Left lobe of liver (tissue), 2 donors: ENCODE measurements at regions not wholly inside any gene's neighbourhood (a gene's known extent, or its start where the extent isn't known, plus 50 kb on each side); places are given as distances from the start of the nearest gene placed in this dataset.

Experiments used
- ATAC-seq: fragments of 200-7000 bp; cut with Tn5 transposase; one replicate; pipeline ENCODE4 v1.9.1; 2020; ENCODE audit warnings: mild to moderate bottlenecking, moderate library complexity
- DNase-seq: peaks from one replicate; pipeline ENCODE4 v3.0.0-alpha.2; 2020; ENCODE audit warnings: low spot score
- donor health status: DM: no; HTN: no; CAD: no; lungs with moderate emphysema.
- donor health status: DM: no; HTN: yes; CAD: no.

DNA sequence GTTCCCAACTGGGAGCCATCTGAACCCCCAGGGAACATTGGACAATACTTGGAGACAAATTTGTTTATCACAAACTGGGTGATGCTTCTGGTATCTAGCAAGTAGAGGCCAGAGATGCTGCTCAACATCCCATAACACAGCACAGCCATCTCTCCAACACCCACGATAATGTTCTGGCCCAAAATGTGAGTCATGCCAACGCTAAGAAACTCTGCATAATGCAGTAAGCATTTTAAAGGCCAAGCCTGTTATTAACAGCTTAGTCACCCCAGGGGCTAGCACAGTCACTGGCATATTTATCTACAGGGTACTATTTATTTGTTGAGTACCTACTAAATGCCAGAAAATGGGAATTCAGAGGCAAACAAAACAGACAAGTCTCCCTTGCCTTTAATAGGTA is 873.1 kb upstream of the TMEM132C start:
- no peak for DNase-seq

DNA sequence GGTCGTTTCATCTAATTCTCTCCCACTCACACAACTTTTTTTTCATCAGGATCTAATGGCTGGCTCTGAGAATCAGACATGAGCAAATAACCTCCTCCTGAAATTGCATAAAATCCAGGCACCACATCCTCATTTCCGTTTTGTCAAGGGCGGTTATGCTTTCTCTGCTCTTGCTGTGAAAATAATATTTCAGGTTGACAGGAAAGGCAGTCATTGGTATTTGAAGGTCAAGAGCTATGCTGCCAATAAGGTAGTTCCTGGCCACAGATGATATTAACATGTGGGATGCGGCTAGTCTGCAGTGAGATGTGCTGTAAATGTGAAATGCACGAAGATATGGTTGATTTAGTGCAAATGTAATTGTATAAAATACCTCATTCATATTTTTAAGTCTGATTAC is 870.2 kb upstream of the TMEM132C start:
- no peak for DNase-seq

More for the DNA sequence above, 873.1 kb upstream of the TMEM132C start:
- ATAC-seq = no peak

DNA sequence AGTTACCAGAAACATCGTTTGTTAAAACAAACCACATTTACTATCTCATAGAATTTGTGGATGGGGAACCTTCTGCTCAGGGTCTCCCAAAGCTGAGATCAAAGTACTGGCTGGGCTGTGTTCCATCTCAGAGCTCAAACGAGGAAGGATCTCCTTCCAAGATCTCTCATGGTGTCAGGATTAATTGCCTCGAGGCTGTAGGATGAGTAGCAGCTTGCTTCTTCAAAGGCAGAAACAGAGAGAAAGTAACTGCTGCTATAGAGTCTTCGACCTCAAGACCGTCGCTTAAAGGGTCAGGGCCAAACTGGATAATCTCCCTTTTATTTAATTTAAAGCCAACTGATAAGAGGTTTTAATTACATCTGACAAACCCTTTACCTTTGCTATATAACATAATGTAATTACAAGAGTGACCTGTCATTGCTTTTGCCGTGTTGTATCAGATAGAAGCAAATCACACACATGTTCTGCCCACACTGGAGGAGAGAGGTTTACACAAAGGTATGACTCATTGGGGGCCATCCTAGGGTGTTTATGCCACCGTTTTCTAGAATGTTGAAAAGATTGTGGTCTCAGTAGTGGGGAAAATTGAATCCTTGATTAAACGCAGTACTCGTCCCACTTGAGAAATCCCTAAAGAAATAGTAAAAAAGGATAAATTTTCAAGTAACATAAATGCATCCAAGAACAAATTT is 868.8 kb upstream of the TMEM132C start:
- ATAC-seq = no peak
- DNase-seq = no peak

More for the DNA sequence above, 870.2 kb upstream of the TMEM132C start:
- ATAC-seq = no peak

DNA sequence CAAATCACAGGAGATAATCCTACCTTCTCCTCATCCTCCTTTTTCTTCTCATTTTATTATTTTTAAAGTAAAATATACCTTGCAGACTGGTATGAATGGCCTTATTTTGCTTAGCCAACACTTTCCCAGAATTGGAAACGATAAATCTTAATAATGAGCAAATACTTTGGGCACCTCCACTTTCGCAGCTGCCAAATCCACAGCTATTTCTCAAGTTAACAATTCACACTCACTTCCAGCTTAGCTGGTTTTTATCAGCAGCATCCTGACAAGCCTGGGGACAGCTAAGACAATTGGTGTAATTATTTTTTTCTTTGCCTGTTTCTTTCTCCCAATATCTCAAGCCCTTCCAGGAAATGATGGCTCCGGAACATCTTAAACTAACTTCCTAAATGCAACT is 867.5 kb upstream of the TMEM132C start:
- ATAC-seq = no peak
- no peak for DNase-seq

DNA sequence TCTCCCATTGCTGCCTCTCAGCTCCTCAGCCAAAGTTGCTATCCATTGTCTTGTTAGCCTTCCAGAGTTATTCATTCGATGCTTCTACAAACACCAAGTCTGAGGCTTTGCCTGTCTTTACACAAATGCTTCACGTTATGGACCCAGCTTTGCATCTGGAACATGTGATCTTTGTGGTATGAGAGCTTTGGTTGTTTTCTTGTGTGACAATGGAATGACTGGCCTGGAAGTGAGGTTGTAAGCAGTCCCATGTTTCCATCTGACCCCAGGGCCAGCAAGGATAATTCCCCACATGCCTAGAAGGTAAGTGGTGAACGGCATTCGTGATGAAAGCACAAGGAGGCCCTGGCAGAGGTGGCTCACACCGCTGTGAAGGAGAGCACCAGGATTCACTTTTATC is 866.7 kb upstream of the TMEM132C start:
- ATAC-seq (no peak), DNase-seq (no peak)

DNA sequence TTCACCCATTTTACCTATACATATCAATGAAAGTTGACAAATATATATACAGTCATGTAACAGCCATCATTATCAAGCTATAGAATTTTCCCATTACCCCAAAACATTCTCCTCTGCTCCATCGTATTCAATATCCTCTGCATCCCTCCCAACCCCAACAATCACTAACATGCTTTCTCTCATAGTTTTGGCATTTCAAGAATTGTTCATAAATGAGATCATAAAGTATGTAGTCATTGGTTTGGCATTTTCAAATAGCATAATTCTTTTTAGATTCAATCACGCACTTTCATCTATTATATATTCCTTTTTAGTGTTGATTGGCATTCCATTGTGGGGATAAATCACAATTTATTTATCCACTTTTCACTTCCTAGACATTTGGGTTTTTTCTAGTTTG is 866.0 kb upstream of the TMEM132C start:
- DNase-seq (no peak), ATAC-seq (no peak)

DNA sequence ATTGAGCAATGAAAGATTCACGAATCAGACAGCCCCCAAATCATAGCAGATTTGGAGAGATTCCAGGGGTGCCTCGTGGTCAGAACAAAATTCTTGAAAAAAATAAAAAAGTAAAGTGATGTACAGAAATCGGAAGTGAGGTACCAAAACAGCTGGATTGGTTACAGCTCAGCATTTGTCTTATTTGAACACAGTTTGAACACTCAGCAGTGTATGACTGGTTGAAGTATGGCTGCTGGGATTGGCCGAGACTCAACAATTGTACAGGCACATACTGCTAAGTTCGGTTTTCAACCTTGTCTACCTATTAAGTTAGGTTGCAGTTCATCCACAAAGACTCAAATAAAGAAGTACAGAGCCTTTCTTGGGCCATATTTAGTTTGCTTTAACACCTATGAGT is 865.4 kb upstream of the TMEM132C start:
- DNase-seq (no peak), ATAC-seq (no peak)

DNA sequence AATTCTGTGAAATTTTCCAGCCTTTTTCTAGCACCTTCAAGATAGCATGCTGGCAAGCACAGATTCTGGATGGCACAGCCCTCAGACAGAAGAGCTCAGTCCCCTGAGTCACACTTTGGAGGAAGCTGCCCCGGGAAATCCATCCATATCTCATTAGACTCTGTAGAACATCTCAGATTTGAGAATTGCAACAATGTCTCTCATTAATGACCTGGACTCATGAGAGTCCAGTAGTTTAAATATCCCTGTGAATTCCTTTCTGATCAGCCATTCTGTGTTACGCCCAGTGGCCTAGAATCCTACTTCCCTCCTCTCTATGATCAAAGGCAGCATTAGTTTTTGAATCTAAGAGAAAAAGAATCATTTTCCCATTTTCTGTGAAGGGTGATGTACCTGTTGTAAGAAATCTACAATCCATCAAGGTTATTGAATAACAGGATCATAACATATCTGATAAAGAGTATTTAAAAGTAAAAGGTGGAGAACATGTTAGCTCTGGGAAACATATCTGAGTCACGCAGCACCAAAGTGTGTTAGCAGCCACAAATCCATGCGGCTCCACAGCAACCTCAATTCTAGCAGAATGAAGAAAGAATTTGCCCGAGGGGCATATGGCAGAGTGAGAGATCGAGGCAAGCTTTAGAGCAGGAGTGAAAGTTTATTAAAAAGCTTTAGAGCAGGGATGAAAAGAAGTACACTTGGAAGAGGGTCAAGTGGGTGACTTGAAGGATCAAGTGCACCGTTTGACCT is 855.6 kb upstream of the TMEM132C start:
- no peak for ATAC-seq

DNA sequence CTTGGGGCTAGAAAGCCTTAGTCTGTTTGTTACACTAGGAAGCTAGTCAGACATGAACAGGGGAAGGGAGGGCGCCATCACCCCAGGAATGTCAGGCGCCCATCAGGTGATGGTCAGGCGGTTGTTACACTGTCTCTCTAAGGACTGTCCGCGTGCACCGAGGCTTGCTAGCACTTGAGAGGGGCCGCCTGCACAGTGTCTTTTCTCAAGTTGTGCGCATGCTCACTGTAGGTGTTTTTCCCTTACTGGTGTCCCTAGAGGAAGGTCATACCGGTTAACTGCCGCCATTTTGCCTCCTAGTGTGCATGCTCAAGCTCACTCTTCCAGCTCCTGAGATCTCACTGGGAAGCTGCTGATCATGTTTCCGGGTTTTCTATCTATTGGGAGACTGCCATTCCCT is 855.0 kb upstream of the TMEM132C start:
- ATAC-seq = no peak
- DNase-seq = no peak

More for the DNA sequence above, 855.6 kb upstream of the TMEM132C start:
- DNase-seq = no peak

DNA sequence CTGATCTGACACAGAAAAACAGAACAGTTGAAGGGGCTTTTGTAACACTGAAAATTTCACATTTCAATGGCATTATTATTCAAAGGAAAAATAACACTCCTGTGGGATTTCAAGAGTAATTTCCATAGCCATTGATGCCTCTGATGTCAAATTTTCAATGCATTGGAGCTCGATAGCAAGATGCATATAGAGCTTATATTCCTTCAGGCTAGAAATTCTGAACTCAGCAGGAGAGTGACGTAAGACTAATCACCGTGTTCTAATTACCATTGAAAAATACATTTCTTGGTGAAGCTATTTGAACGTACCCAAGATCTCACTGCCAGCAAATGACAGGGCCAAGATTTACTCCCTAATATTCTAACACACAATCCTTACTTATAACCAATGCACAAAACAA is 854.1 kb upstream of the TMEM132C start:
- no peak for ATAC-seq
- DNase-seq = no peak

DNA sequence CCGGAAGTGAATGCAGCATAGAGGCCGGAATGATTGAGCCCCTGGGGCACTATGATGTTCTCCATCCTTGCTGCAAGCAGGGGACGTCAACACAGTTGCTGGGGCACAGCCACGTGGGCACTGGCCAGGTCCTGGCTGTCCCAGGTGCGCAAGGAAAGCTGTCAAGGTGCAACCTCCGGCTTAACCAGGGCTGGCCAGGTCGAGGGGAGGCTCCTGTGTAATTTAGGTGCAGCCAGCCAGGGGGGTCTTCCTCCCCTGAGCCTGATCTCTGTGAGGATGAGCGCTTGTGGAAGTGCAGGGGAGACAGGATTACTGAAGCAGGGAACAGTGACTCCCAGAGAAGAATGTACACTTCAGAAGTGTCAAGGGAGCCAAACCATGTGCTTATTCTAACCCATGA is 852.8 kb upstream of the TMEM132C start:
- no peak for ATAC-seq
- no peak for DNase-seq

DNA sequence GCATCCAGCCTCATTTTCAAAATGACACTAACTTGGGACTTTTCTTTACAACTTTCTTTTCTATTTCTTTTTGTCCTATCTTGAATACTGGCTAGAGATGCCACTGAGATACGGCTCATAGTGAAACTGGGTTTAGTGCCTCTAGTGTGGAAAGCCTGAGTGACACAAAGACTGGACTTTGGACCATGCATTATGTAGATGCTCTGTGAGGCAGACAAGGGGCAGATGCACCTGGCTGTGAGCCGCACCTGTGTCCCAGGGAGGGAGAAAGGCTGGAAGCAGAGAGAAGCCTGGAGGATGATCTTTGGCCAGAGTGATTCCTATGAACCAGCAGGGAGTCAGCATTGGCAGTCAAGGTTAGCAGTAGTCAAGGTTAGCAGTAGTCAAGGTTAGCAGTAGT is 852.3 kb upstream of the TMEM132C start:
- ATAC-seq (no peak), DNase-seq (no peak)

DNA sequence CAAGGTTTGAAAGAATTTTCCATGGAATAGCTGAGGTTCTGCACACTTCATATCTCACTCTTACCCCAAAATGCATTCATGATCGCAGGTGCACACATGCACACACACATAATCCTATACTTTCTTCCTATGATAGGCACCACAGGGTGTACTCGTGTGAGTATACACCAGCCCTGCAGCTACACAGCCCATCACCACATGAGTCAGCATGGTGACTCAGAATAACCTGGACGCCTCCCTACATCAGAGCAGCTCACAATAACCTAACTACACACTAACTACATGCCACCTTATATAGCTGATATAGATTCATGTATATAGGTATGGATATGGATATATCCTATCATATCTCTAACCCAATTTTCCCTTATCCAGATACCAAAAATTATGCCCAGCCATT is 850.2 kb upstream of the TMEM132C start:
- DNase-seq = no peak
- ATAC-seq = no peak

DNA sequence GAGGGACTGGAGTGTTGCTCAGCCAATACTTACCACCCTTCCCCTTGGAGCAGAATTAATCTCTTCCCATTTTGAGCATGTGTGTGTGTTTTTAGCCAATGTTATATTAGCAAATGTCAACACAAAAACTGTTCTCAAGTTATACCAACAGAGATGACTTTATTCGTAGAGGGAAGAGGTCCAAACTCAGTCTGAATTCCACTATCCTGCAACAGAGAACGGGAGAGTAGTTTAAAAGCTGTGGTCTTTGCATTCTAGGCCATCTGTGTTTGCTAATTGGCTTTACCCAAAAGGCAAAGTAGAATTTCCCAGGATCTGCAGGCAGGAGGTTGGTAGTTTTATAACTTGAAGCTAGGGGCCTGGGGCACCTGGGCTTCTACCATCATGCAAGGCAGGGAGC is 847.9 kb upstream of the TMEM132C start:
- no peak for DNase-seq
- ATAC-seq = no peak

DNA sequence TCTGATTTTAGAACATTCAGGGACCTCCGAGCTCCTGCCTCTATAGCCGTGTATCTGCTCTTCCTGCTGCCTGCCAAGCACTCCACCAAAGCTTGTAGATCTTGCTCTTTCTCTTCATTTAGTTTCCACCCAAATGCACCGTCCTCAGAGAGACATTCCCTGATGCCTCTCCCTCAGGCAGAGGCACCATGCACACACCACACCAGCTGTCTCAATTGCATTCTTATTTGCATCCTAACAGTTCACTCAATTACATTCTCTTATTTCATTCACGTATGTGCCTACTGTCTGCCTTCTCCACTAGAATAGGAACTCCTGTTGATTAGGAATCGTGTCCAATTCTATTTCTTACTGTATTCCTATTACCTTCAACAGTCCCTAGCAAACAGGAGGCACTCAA is 845.4 kb upstream of the TMEM132C start:
- ATAC-seq (no peak), DNase-seq (no peak)

DNA sequence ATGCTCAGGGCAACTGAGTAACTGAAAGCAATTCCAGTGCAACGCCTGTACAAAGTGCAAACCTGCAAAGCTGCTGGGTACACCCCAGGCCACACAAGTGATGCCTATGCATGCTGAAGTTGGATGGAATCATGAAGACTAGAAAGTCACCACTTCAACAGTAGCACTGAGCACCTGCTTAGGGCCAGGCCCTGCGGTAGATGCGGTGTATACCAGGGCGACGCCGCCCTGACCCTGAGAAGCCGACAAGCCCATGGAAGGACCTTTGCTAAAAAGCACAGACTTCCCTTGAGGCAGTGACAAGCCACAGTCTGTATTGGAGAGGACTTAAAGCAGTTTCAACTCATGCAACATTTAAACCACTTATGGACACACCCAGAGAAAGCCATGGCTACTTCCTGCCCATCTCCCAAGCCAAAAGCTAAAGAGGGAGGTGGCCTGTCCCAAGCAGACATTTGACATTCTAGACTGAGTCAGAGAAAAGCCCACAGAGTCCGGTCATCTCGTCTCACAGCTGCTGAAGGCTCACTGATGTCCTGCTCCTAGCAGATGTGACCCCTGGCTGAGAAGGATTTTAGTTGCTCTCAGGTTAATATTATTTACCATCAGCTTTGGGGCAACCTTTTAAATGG is 843.9 kb upstream of the TMEM132C start:
- DNase-seq = no peak
- no peak for ATAC-seq

DNA sequence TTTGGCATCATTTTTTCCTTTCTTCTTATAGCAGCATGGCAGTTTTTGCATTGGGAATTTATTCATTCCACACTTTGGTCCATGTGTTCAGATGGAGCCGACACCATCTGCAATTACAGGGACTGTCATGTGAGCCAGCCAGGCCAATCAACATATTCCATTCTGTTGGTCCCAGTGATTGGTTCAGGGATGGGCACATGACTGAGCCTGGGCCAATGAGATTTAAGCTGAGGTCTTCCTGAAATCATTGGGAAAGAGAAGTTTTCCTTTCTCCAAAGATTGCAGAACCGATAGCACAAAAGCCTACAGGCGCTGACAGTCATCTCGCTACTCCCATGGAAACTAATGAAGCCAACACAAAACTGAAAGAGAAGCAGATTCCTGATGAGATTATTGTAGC is 841.5 kb upstream of the TMEM132C start:
- no peak for DNase-seq
- no peak for ATAC-seq

DNA sequence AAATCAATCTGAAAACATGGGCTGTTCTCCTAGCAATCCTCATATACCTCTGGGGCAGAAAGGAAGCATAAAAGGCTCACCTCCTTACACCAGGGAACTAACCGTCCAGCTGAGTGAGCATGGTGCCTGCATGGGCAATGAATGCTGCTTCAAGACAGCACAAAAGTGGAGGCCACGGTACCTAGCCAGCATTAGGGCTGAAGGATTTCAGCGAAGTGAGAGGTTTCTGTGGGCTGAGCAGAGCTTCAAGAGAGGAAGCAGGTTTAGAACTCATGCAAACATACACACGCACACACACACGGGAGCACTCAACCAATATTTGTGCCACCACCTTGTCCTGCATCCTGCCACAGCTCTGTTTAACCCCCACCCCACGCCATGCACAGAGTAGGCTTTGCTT is 838.5 kb upstream of the TMEM132C start:
- ATAC-seq = no peak
- DNase-seq = no peak

DNA sequence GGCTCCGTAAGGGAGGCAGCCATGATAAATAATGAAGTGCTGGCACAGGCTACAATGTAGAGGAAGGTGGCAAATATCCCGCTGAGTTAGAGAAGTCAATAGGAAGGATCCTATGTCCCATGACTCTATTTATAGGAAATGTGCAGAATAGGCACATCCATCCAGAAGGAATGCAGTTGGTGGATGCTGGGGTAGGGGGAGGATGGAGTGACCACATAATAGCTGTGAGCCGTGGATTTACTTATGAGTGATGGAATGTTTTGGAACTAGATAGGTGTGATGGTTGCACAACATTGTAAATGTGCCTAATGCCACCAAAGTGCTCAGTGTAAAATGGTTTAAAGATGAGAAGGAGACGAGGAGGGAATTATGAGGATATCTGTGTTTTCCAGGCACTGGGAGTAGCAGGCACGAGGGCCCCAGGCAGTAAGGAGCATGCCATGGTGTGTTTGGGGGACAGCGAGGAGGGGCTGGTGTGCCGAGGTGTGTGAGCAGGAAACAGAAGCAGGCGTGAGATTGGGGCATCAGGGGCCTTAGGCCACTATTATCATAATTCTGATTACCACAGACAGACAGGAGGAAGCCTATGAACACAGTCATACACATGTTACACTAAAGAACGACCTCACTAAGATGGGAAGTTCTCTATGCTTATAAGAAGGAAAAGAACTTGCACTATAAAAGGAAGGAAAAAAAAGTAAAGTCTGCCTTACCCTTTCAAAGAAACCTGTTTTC is 837.3 kb upstream of the TMEM132C start:
- DNase-seq = no peak
- no peak for ATAC-seq

DNA sequence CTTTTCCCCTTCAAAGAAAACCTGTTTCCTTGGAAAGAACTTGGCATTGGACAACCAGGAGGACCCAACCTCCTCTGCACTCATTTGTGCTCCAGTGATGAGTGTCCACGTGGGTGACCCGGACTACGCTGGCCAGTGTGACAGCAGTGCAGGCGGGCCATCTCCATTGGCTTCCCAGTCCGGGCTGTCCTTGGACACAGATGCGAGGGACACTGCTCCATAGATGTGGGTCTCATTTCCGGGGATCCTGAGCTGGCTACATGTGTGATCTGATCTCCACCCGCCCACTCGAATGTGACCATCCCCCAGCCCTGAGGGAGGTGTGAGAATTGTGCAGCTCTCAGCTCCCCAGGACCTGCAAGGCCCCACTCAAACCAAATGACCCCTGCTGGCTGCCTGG is 836.6 kb upstream of the TMEM132C start:
- ATAC-seq (no peak), DNase-seq (no peak)

DNA sequence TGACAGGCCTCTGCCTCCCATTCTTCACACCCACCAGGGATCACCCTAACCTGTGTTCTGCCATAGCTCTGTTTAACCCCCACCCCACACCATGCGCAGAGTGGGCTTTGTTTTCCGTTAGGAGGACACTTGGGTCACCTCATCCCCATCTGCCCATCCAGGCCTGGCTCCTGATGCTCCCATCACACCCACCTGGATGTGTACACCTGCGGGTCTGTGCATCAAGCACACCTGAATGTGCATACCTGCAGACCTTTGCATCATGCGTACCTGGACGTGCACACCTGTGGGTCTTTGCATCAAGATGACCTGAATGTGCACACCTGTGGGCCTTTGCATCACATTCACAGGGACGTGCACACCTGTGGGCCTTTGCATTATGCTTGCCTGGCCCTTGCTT is 835.8 kb upstream of the TMEM132C start:
- ATAC-seq = no peak
- DNase-seq = no peak

DNA sequence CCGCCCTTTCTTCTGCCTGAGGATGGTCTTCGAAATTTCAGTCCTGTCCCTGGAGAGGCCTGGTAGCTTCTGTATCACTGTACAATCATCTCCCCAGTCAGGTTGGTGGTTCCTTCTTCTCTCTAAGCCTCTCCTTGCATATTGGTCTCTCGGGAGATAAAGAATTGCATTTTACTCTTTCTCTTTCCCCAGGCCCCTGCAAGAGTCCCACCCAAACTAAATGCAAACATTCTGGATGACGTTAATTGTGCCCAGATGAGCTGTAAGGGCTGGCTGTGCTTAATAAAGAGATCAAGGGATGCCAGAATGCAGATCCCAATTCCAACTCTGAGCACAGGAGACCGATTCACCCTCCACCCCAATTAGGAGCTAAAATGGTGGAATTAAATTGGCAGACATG is 835.4 kb upstream of the TMEM132C start:
- DNase-seq (no peak), ATAC-seq (no peak)
